Left ventricle myocardium inferior (tissue), 1 donor: ENCODE measurements at regions not wholly inside any gene's neighbourhood (a gene's known extent, or its start where the extent isn't known, plus 50 kb on each side); places are given as distances from the start of the nearest gene placed in this dataset.

Experiments used
- DNase-seq: peaks from one replicate; pipeline ENCODE4 v3.0.0-alpha.2; 2020
- H3K27ac ChIP-seq: fragments of 200-600 bp; replicated peaks from 2 replicates; pipeline ENCODE4 v1.8.0; 2021
- H3K27me3 ChIP-seq: fragments of 200-600 bp; 2 replicates; pipeline ENCODE4 v1.8.0; 2021; ENCODE audit warnings: low read depth
- H3K36me3 ChIP-seq: fragments of 200-600 bp; 2 replicates; pipeline ENCODE4 v1.8.0; 2021
- H3K4me1 ChIP-seq: fragments of 200-600 bp; 2 replicates; pipeline ENCODE4 v1.8.0; 2021
- H3K4me3 ChIP-seq: fragments of 200-600 bp; 2 replicates; pipeline ENCODE4 v1.8.0; 2021; ENCODE audit warnings: mild to moderate bottlenecking, moderate library complexity
- H3K9me3 ChIP-seq: fragments of 200-600 bp; replicated peaks from 2 replicates; pipeline ENCODE4 v1.8.0; 2021
- intact Hi-C: fragments of 100-400 bp; cut with micrococcal nuclease; formaldehyde crosslinking; loops from one replicate; pipeline ENCODE4 v1.11.0; 2022
- TF ChIP-seq, protein P1 (sequence below): fragments of 200-600 bp; IDR thresholded peaks from 2 replicates; pipeline ENCODE4 v1.8.0; 2021; ENCODE audit warnings: antibody characterized with exemption, mild to moderate bottlenecking, borderline replicate concordance
- donor health status: DM: no; HTN: yes; CAD: no; lungs with severe emphysema.

DNA sequence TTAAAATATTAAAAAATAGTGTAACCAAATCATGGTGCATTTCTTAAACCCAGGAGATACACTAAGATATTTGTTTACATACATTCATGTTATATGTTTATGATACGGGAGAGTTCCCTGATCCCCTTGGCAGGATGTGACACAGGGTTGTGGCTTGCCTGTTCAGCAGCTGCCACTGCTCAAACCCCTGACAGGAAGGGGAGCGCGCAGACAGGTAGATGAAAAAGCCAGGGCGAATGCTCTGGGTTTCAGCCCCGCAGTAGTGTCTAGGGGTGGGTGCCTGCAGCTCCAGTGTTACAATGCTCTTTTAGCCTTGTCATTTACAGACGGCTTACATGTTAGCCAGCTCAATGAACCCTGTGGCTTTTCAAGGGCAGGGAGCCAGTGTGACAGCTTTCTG is 1343.8 kb upstream of the IGFBP7 start:
- no peak for DNase-seq
- intact Hi-C loops = no loop called here
- H3K27ac ChIP-seq = no peak overlapping the region
- no peak overlapping the region for H3K4me3 ChIP-seq
- TF ChIP-seq, protein P1, sequence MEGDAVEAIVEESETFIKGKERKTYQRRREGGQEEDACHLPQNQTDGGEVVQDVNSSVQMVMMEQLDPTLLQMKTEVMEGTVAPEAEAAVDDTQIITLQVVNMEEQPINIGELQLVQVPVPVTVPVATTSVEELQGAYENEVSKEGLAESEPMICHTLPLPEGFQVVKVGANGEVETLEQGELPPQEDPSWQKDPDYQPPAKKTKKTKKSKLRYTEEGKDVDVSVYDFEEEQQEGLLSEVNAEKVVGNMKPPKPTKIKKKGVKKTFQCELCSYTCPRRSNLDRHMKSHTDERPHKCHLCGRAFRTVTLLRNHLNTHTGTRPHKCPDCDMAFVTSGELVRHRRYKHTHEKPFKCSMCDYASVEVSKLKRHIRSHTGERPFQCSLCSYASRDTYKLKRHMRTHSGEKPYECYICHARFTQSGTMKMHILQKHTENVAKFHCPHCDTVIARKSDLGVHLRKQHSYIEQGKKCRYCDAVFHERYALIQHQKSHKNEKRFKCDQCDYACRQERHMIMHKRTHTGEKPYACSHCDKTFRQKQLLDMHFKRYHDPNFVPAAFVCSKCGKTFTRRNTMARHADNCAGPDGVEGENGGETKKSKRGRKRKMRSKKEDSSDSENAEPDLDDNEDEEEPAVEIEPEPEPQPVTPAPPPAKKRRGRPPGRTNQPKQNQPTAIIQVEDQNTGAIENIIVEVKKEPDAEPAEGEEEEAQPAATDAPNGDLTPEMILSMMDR = no peak
- H3K27me3 ChIP-seq = no peaks in the 10 kb centered on the region
- H3K36me3 ChIP-seq = no peaks in the 10 kb centered on the region
- H3K4me1 ChIP-seq = no peaks in the 10 kb centered on the region
- H3K9me3 ChIP-seq = no peaks in the 10 kb centered on the region

DNA sequence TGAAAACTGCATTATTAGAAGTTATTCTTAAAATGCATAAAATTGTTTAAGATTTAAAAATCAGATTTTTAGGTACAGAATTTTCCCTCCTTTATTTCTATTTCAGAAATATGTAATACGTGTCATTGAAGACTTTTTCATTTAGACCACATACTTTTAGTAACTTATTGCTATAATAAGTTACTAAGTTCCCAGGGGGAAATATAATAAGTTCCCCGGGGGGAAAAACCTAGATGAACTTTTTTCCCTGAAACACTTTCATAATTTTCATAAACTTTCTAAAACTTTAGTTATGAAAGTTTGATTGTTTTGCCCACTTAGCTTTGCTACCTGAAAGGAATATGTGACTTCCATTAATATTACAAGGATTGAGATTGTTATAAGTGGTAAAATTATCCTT is 1341.5 kb upstream of the IGFBP7 start:
- Histone ChIP-seq H3K9me3 (no peaks in the 10 kb centered on the region), H3K36me3 (no peaks in the 10 kb centered on the region), H3K4me3 (no peak overlapping the region), H3K4me1 (no peaks in the 10 kb centered on the region), H3K27ac (no peak overlapping the region), H3K27me3 (no peaks in the 10 kb centered on the region)
- intact Hi-C loops = no loop called here
- TF ChIP-seq, protein P1 = no peak
- DNase-seq = no peak

DNA sequence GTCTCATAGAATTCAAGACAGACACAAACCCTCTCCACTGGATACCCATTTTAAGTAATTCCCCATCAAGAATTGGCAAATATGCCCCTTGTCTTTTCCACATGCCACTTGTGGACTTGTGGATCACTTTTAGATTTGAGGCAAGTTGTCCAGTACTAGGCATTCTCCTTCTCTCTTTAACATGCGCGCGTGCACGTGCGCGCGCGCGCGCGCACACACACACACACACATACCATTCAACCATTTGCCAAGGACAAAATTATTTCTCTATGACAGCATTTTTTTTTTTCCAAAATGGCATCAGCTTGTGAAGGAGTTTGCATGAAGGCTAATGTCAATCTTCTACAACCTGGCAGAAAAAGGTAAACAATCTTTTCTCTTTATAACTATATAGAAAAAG is 1325.7 kb upstream of the IGFBP7 start:
- H3K36me3 ChIP-seq = no peaks in the 10 kb centered on the region
- H3K9me3 ChIP-seq = peaks cover 18% of the 10 kb centered on the region
- DNase-seq = no peak
- no peak overlapping the region for H3K4me3 ChIP-seq
- TF ChIP-seq, protein P1 = no peak
- intact Hi-C loops = no loop called here
- no peaks in the 10 kb centered on the region for H3K27me3 ChIP-seq
- H3K4me1 ChIP-seq = no peaks in the 10 kb centered on the region
- H3K27ac ChIP-seq = no peak overlapping the region

DNA sequence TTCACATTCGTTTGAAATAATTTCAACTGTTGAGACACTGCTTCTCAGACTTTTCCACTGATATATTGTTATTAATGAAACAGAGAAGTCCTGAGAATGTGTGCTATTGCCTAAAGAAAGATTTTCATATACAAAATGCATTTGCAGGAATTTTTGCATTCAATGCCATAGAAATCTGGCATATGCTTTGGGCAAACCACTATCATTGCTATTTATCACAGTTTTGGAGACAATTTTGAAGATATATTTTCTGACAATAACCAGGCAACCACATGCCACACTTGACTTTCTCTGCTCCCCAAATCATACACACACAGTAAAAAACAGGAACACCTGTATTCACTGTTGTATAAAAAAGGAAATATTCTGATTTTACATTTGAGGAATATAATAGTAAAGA is 1303.7 kb upstream of the IGFBP7 start:
- no peaks in the 10 kb centered on the region for H3K36me3 ChIP-seq
- DNase-seq = no peak
- no peak overlapping the region for H3K27ac ChIP-seq
- no peak overlapping the region for H3K4me3 ChIP-seq
- H3K9me3 ChIP-seq = no peaks in the 10 kb centered on the region
- TF ChIP-seq, protein P1 = no peak
- no peaks in the 10 kb centered on the region for H3K4me1 ChIP-seq
- intact Hi-C loops = no loop called here
- no peaks in the 10 kb centered on the region for H3K27me3 ChIP-seq

DNA sequence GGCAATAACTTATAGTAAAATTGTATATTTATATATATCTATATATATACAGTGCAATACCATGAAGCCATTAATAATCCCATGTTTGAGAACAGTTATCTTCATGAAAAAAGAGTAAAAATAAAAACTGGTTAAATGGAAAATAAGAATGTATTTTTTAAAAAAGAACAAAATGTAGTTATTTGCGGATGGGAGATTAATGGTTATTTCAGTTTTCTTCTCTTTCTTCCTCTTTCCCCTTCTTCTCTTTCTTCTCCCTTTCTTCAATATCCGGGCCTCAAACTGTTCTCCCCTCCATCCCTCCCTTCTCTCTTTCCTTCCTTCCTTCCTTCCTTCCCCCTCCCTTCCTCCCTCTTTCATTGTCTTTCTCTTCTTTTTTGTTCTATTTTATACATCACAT is 1301.7 kb upstream of the IGFBP7 start:
- Histone ChIP-seq H3K9me3 (no peaks in the 10 kb centered on the region), H3K27me3 (no peaks in the 10 kb centered on the region), H3K27ac (no peak overlapping the region), H3K4me1 (no peaks in the 10 kb centered on the region), H3K36me3 (no peaks in the 10 kb centered on the region), H3K4me3 (no peak overlapping the region)
- no peak for DNase-seq
- TF ChIP-seq, protein P1 = no peak
- intact Hi-C loops = no loop called here

DNA sequence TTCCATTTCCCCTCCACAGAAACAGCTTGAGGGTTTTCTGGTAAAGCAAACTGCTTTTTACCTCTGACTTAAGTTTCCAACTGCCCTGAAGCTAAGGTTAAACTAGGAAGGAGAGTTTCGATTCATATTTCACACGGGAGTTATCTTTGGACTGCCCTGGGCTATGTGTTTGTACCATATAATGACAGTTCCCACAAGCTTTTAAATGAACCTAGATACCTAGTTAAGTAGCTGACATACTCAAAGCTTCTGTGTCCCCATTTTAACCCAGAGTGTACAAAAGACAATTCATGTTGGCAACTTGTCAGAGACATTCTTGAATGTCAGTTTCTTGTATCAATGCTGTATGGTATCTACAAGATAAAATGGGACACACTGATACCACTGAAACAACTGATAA is 1296.6 kb upstream of the IGFBP7 start:
- TF ChIP-seq, protein P1 = no peak
- no peak overlapping the region for H3K4me3 ChIP-seq
- intact Hi-C loops = no loop called here

More for the DNA sequence above, 1296.6 kb upstream of the IGFBP7 start:
- Histone ChIP-seq H3K36me3 (no peaks in the 10 kb centered on the region), H3K9me3 (peaks cover 19% of the 10 kb centered on the region), H3K27ac (no peak overlapping the region), H3K4me1 (no peaks in the 10 kb centered on the region), H3K27me3 (no peaks in the 10 kb centered on the region)
- DNase-seq = no peak
